ENCODE measurements at regions not wholly inside any gene's neighbourhood (a gene's known extent, or its start where the extent isn't known, plus 50 kb on each side); places are given as distances from the start of the nearest gene placed in this dataset.
"Not testable (repeated sequence)": the region's sequence is repeated elsewhere in the genome, so short reads cannot be mapped to it uniquely, and the experiment has no call there.

- no peak for DNase-seq
Observed at GRCh38 chr10:2887391-2888070, 179.8 kb upstream of the PFKP start.

GRCh38 chr10:2886662-2887061 is 180.7 kb upstream of the PFKP start:
- no peak for DNase-seq

- no peak for DNase-seq
Observed at GRCh38 chr10:2885288-2886278, 181.8 kb upstream of the PFKP start.

GRCh38 chr10:2883983-2884540 is 183.3 kb upstream of the PFKP start:
- DNase-seq, result not testable (repeated sequence)

- no peak for DNase-seq
Observed at GRCh38 chr10:2883238-2883637, 184.1 kb upstream of the PFKP start.

- no peak for DNase-seq
Observed at GRCh38 chr10:2882628-2883027, 184.7 kb upstream of the PFKP start.

GRCh38 chr10:2881720-2882620 is 185.4 kb upstream of the PFKP start:
- DNase-seq, result no peak

GRCh38 chr10:2880050-2880449 is 187.3 kb upstream of the PFKP start:
- not testable (repeated sequence) for DNase-seq

- DNase-seq, result no peak
Observed at GRCh38 chr10:2878818-2879217, 188.5 kb upstream of the PFKP start.

GRCh38 chr10:2876032-2876431 is 191.3 kb upstream of the PFKP start:
- no peak for DNase-seq

GRCh38 chr10:2874963-2875362 is 192.4 kb upstream of the PFKP start:
- no peak for DNase-seq

- DNase-seq, result no peak
Observed at GRCh38 chr10:2873769-2874168, 193.6 kb upstream of the PFKP start.

- no peak for DNase-seq
Observed at GRCh38 chr10:2871673-2872219, 195.6 kb upstream of the PFKP start.

GRCh38 chr10:2870654-2871053 is 196.7 kb upstream of the PFKP start:
- DNase-seq, result no peak

- DNase-seq, result no peak
Observed at GRCh38 chr10:2867788-2868299, 199.5 kb upstream of the PFKP start.

GRCh38 chr10:2866569-2866968 is 200.8 kb upstream of the PFKP start:
- no peak for DNase-seq

GRCh38 chr10:2861632-2862210 is 205.6 kb upstream of the PFKP start:
- no peak for DNase-seq

- no peak for DNase-seq
Observed at GRCh38 chr10:2858452-2858851, 208.9 kb upstream of the PFKP start.

- no peak for DNase-seq
Observed at GRCh38 chr10:2856598-2856997, 210.8 kb upstream of the PFKP start.

GRCh38 chr10:2852574-2853323 is 214.6 kb upstream of the PFKP start:
- DNase-seq, result no peak

- no peak for DNase-seq
Observed at GRCh38 chr10:2851566-2851965, 215.8 kb upstream of the PFKP start.

Data from stimulated activated CD4-positive, alpha-beta T cell treated with anti-CD3 and anti-CD28 coated beads, Interleukin-12 subunit alpha, Interleukin-12 subunit beta, amount 100 ng/mL, for 4 hours (primary cell).